Mucosa of rectum (tissue), 2 donors: ENCODE measurements at regions not wholly inside any gene's neighbourhood (a gene's known extent, or its start where the extent isn't known, plus 50 kb on each side); places are given as distances from the start of the nearest gene placed in this dataset.
"Not testable (repeated sequence)": the region's sequence is repeated elsewhere in the genome, so short reads cannot be mapped to it uniquely, and the experiment has no call there.

ENCODE experiments used
- H3K27ac ChIP-seq, 2 donors: one replicate each; pipeline ENCODE4 v1.7.0; 2013; ENCODE audit warnings: inconsistent platforms in 2 of 2, low read depth in 2 of 2, low read length in 2 of 2
- H3K27me3 ChIP-seq, 2 donors: one replicate each; pipeline ENCODE4 v1.7.0; 2013; ENCODE audit warnings: low read length in 2 of 2; ENCODE audit not compliant: control insufficient read depth in 2 of 2, insufficient read depth in 2 of 2
- H3K36me3 ChIP-seq, 2 donors: one replicate each; pipeline ENCODE4 v1.7.0; 2013; ENCODE audit warnings: low read length in 2 of 2; ENCODE audit not compliant: control insufficient read depth in 2 of 2, insufficient read depth in 2 of 2
- H3K4me1 ChIP-seq, 2 donors: one replicate each; pipeline ENCODE4 v1.7.0; 2013; ENCODE audit warnings: low read length in 2 of 2, mild to moderate bottlenecking in 1 of 2; ENCODE audit not compliant: control insufficient read depth in 2 of 2, insufficient read depth in 2 of 2
- H3K4me3 ChIP-seq, 2 donors: one replicate each; pipeline ENCODE4 v1.7.0; 2013; ENCODE audit warnings: low read length in 2 of 2
- H3K9ac ChIP-seq, 2 donors: one replicate each; pipeline ENCODE4 v1.7.0; 2013; ENCODE audit warnings: low read length in 2 of 2, low read depth in 1 of 2, mild to moderate bottlenecking in 1 of 2
- H3K9me3 ChIP-seq, 2 donors: one replicate each; pipeline ENCODE4 v1.7.0; 2013; ENCODE audit warnings: low read length in 2 of 2; ENCODE audit not compliant: control insufficient read depth in 2 of 2
- donor health status: healthy.
- donor health status: Normal muscosa, but diverticular disease.

DNA sequence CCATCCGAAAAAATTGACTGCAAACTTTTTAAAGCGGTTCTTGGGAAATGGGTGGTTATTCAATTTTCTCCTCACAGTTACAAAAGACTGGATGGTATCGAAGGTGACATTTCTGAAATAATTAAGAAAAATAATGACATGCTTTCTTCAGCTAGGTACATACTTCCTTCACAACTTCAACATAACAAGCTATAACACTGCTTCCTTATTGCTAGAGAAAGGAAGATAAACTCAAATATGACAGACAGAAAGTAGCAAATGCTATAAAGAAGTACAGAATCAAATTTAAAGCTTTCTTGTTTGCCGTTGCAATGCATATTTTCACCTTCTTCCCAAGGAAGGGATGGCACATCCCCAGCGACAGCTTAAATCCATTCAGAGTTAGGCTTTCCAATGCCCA lies 93.5 kb upstream of the EFNA5 start:
- no peaks in the 10 kb centered on the region for H3K36me3 ChIP-seq

DNA sequence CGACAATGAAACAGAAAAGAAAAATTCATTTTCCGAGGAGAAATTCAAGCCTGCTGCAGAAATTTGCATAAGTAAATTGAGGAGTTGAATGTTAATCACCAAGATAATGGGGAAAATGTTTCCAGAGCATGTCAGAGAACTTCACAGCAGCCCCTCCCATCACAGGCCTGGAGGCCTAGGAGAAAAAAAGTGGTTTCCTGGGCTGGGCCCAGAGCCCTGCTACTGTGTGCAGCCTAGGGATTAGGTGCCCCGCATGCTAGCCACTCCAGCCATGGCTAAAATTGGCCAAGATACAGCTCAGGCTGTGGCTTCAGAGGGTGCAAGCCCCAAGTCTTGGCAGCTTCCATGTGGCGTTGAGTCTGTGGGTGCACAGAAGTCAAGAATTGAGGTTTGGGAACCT lies 82.7 kb upstream of the EFNA5 start:
- Histone ChIP-seq H3K36me3 (no peaks in the 10 kb centered on the region), H3K27me3 (no peaks in the 10 kb centered on the region), H3K9me3 (no peaks in the 10 kb centered on the region), H3K27ac (no peak overlapping the region), H3K9ac (no peak overlapping the region), H3K4me1 (no peaks in the 10 kb centered on the region), H3K4me3 (no peak overlapping the region)

More for the DNA sequence above, 93.5 kb upstream of the EFNA5 start:
- peak overlapping the region in 1 of 2 donors; percentile 4 for H3K4me3 ChIP-seq
- no peak overlapping the region for H3K27ac ChIP-seq
- H3K9ac ChIP-seq = no peak overlapping the region
- H3K4me1 ChIP-seq = peaks cover 10 to 26% of the 10 kb centered on the region in 2 donors
- no peaks in the 10 kb centered on the region for H3K9me3 ChIP-seq
- H3K27me3 ChIP-seq = no peaks in the 10 kb centered on the region

DNA sequence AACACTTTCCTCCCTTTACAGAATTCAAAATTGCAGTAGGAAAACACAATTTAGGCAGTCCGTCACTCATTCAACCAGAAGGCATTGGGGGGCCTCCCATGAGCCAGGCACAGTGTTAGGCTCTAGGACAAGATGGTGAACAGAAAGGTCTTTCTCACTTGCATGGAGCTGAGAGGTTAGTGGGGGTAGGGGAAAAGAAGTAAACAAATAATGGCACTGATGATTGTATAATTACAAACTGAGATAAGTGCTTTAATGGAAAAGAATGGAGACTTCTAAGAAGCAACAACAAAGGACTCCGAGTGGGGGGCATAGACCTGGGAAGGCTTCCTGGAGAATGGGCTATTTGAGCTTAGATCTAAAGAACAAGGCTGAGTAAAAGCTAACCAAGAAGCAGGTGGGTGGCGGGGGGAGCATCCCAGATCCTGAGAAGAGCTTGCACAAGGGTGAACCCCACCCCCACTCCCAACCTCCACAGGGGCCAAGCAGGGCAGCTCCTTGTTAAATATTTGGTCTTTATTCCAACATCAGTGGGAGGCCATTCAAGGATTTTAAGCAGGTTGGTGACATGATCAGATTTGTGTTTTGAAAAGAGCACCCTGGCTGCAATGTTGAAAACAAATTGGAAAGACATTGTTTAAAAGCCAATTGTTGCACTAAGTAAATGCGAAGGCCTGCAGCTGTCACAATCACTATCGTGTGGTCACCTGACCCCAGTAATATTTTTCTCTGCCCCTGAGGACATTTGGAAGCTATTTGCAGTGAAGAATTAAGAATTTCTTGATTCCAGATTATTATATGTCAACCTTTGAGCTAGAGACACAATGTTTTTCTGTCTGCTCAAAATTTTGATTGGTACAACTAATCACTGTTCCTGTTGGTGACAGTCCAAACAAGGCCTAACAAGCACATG lies 73.9 kb upstream of the EFNA5 start:
- H3K9me3 ChIP-seq = no peaks in the 10 kb centered on the region

DNA sequence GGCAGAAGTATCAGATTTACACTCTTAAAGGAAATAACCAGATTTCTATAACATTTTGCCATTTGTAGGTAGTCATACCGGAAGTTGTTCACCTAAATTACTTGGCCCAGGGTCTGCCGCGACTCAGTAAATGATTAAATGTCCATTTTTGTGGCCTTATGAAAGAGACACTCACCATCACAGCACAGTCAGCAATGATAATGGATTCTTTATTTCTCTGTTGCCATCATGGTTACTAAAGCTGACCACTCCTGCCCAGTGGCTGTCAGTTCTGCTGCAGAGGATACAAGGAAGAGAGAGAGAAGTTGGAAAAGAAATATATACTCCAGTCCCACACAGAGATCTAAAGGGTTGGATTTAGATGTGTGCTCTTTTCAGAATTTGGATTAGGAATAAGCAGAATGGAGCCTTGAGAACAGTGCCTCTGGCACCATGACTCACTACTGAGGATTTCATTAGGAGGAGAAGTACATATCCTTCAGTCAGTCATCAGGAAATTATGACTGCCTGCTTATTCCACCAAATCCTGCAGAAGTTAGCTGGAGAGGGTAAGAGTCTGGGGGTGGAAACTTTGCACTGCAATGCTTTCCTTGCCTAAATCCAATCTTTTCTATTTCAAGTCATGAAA lies 72.8 kb upstream of the EFNA5 start:
- Histone ChIP-seq H3K4me3 (no peak overlapping the region), H3K36me3 (no peaks in the 10 kb centered on the region), H3K4me1 (no peaks in the 10 kb centered on the region), H3K9me3 (no peaks in the 10 kb centered on the region), H3K27ac (no peak overlapping the region), H3K27me3 (no peaks in the 10 kb centered on the region), H3K9ac (no peak overlapping the region)

More for the DNA sequence above, 73.9 kb upstream of the EFNA5 start:
- H3K27ac ChIP-seq = no peak overlapping the region
- H3K4me3 ChIP-seq = no peak overlapping the region
- no peaks in the 10 kb centered on the region for H3K36me3 ChIP-seq
- no peaks in the 10 kb centered on the region for H3K27me3 ChIP-seq
- H3K4me1 ChIP-seq = no peaks in the 10 kb centered on the region
- no peak overlapping the region for H3K9ac ChIP-seq

DNA sequence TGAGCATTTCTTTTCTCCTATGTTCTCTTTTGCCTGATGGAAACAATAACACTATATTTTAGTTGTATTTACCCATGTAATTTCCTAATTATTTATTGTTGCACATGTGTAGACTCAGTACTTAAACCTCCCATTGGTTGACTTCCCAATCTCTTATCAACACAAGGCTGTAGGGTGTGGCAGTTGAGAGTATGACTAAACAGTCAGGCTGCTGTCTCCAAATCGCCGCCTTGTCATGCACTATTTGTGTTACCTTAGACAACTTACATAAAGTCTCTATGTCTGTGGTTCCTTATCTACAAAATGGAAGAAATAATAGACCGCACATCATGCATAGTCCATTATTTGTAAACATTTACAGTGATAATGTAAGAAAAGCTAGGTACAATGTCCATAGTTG lies 68.9 kb upstream of the EFNA5 start:
- no peaks in the 10 kb centered on the region for H3K27me3 ChIP-seq
- no peaks in the 10 kb centered on the region for H3K9me3 ChIP-seq
- H3K27ac ChIP-seq = no peak overlapping the region
- no peaks in the 10 kb centered on the region for H3K36me3 ChIP-seq
- no peak overlapping the region for H3K9ac ChIP-seq
- H3K4me3 ChIP-seq = no peak overlapping the region
- no peaks in the 10 kb centered on the region for H3K4me1 ChIP-seq

DNA sequence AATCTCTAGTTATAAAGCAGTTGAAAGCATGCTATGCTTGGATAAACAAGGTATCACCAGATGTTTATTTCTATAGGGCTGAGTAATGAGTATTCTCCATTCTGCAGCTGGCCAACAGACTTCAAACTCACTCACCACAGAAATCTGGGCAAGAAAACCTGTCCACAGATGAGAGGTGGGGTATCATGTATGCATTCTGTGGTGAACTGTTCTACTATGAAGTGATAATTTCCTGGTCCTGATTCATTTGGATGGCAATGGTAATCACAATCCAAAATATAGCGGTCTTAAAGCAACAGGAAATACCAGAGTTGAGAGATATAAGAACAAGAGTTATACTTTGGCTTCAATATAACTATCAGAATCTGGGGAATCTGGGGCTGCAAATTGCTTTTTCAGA lies 65.9 kb upstream of the EFNA5 start:
- H3K4me1 ChIP-seq = no peaks in the 10 kb centered on the region
- H3K36me3 ChIP-seq = no peaks in the 10 kb centered on the region
- no peak overlapping the region for H3K9ac ChIP-seq
- no peak overlapping the region for H3K4me3 ChIP-seq
- no peaks in the 10 kb centered on the region for H3K27me3 ChIP-seq
- no peak overlapping the region for H3K27ac ChIP-seq
- H3K9me3 ChIP-seq = no peaks in the 10 kb centered on the region

DNA sequence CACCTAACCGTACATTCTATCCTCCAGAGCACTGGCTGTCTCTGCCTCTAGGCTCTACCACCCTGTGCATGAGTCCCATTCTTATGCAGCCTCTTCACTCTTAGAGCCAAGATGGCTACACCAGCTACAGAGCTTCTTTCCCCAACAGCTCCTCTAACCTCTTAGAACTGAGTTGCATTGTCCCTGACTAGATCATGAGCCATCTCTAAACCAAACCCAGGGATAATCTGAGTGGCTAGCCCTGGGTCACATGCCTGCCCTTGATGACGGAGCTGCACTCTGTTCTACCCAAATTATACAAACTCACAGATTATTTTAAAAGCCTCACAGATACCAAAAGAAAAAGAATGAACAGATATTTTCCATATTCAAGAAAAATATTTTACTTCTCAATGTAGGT lies 65.4 kb upstream of the EFNA5 start:
- not testable (repeated sequence) for H3K27ac ChIP-seq, H3K4me3 ChIP-seq, H3K36me3 ChIP-seq, H3K9me3 ChIP-seq, H3K4me1 ChIP-seq, H3K9ac ChIP-seq, H3K27me3 ChIP-seq

DNA sequence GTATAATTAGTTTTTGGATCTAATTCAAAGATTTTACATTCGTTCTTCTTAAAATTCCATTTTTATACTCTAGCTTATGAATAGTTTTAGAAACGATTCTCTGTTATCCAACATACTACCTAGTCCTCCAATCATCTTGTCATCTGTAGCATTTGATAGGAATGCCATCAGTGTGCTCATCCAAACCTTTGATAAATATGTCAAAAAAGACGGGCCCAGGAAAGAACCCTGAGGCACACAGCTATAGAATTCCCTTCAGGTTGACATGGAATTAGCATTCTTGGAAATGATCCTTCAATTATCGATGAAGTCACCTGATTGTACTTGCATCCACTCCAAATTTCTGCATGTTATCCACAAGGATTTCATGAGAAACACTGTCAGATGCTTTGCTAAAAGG lies 64.8 kb upstream of the EFNA5 start:
- H3K9me3 ChIP-seq = no peaks in the 10 kb centered on the region
- no peak overlapping the region for H3K27ac ChIP-seq
- H3K4me1 ChIP-seq = no peaks in the 10 kb centered on the region
- no peaks in the 10 kb centered on the region for H3K36me3 ChIP-seq
- no peaks in the 10 kb centered on the region for H3K27me3 ChIP-seq
- no peak overlapping the region for H3K9ac ChIP-seq
- no peak overlapping the region for H3K4me3 ChIP-seq

DNA sequence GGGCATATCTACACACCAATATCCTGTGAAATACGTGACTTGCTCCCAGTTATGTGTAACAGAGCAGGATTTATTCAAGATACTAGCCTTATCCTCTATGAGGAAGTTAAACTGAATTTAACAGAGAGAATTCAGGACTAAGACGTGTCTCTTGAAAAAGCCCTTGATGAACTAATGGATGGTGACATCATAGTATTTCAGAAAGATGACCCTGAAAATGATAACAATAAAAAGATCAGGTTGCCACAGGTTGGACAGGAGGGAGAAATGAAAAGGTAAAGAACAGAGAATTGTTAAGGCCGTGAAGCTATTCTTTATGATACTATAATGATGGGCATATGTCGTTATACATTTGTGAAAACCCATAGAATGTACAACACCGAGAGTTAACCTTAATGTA lies 56.2 kb upstream of the EFNA5 start:
- Histone ChIP-seq H3K27me3 (no peaks in the 10 kb centered on the region), H3K9me3 (no peaks in the 10 kb centered on the region), H3K4me3 (no peak overlapping the region), H3K9ac (no peak overlapping the region), H3K4me1 (no peaks in the 10 kb centered on the region), H3K27ac (no peak overlapping the region), H3K36me3 (no peaks in the 10 kb centered on the region)

DNA sequence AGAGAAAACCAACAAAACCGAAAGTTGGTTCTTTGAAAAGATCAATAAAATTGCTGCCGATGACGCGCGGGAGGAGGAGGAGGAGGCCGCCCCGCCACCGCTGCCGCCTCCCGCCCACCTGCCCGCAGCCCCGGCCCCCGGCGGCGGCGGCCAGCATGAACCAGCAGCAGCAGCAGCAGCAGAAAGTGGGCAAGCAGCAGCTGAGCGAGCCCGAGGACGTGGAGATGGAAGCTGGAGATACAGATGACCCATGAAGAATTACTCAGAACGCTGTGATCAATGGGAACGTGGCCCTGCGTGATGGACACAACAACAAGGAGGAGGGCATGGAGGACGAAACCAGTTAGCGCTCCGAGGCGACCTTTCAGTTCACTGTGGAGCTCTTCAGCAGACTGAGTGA lies 53.9 kb upstream of the EFNA5 start:
- no peaks in the 10 kb centered on the region for H3K4me1 ChIP-seq
- peaks cover 0 to 4% of the 10 kb centered on the region in 2 donors for H3K9me3 ChIP-seq
- no peak overlapping the region for H3K4me3 ChIP-seq
- H3K9ac ChIP-seq = no peak overlapping the region
- no peak overlapping the region for H3K27ac ChIP-seq
- H3K27me3 ChIP-seq = no peaks in the 10 kb centered on the region
- H3K36me3 ChIP-seq = no peaks in the 10 kb centered on the region
